ENCODE measurements at regions not wholly inside any gene's neighbourhood (a gene's known extent, or its start where the extent isn't known, plus 50 kb on each side); places are given as distances from the start of the nearest gene placed in this dataset.

- H3K36me3 ChIP-seq: no peaks in the 10 kb centered on the region
Observed at GRCh38 chr3:53944028-53944427, 52.4 kb upstream of the SELENOK start.

GRCh38 chr3:53941950-53942349 is 50.3 kb upstream of the SELENOK start:
- ATAC-seq (ENCODE audit: insufficient number of reproducible peaks, low FRiP score, low read depth): no peak
- H3K9me3 ChIP-seq: peaks cover 3% of the 10 kb centered on the region
- no peaks in the 10 kb centered on the region for H3K4me1 ChIP-seq (ENCODE audit: control insufficient read depth in 1 of 2, low read depth in 2 of 2)
- H3K36me3 ChIP-seq: no peaks in the 10 kb centered on the region
- H3K27me3 ChIP-seq (replicated peaks; ENCODE audit: insufficient read depth): no peaks in the 10 kb centered on the region
- no peak overlapping the region for H3K4me3 ChIP-seq
- TF ChIP-seq CTCF (IDR thresholded peaks at IDR 0.05): no peak
- no peak overlapping the region for H3K27ac ChIP-seq
- no peak for DNase-seq (ENCODE audit: low spot score)

More at GRCh38 chr3:53944028-53944427, 52.4 kb upstream of the SELENOK start:
- Histone ChIP-seq H3K4me3 (no peak overlapping the region), H3K4me1 (ENCODE audit: control insufficient read depth in 1 of 2, low read depth in 2 of 2) (no peaks in the 10 kb centered on the region), H3K27me3 (replicated peaks; ENCODE audit: insufficient read depth) (no peaks in the 10 kb centered on the region), H3K27ac (no peak overlapping the region), H3K9me3 (peaks cover 8% of the 10 kb centered on the region)
- TF ChIP-seq CTCF (IDR thresholded peaks at IDR 0.05): no peak
- DNase-seq (ENCODE audit: low spot score) (no peak), ATAC-seq (ENCODE audit: insufficient number of reproducible peaks, low FRiP score, low read depth) (no peak)
